ENCODE measurements at regions not wholly inside any gene's neighbourhood (a gene's known extent, or its start where the extent isn't known, plus 50 kb on each side); places are given as distances from the start of the nearest gene placed in this dataset.

DNA sequence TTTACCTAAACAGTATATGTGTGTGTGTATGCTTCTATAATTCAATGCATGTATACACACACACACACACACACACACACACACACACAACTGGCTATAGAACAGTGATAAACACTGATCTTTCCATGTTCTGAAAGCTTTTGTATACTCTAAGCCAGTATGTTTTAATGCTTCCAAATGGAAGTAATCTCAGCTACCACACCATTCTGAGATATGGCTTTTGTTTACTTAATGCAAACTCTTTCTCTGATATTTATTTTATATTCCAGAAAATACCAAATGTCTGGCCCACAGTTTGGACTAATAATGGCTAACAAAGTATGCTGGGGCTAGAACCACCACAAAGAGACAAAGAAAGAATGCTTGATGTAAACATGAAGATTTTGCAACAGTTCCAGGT, 199.4 kb upstream of the ARHGEF26 start:
- Histone ChIP-seq H3K79me2 (ENCODE audit: insufficient read depth, low read length) (no peaks in the 10 kb centered on the region), H3K27me3 (ENCODE audit: insufficient read depth, low read length) (no peaks in the 10 kb centered on the region), H3K9ac (ENCODE audit: low read length) (no peak overlapping the region), H3K36me3 (ENCODE audit: control insufficient read depth in 1 of 2, insufficient read depth in 2 of 2, low read length in 2 of 2) (no peaks in the 10 kb centered on the region), H3K9me2 (ENCODE audit: insufficient read depth) (no peaks in the 10 kb centered on the region), H3K27ac (ENCODE audit: low read depth, low read length) (no peak overlapping the region), H3K9me3 (ENCODE audit: control insufficient read depth in 1 of 2, insufficient read depth in 1 of 2, low read depth in 1 of 2, low read length in 2 of 2) (no peaks in the 10 kb centered on the region), H4K20me1 (ENCODE audit: insufficient read depth) (no peaks in the 10 kb centered on the region), H2AFZ (ENCODE audit: low read depth, low read length, poor library complexity, severe bottlenecking) (no peak overlapping the region), H3K4me2 (ENCODE audit: low read length) (no peak overlapping the region), H3K4me1 (ENCODE audit: control insufficient read depth in 1 of 2, insufficient read depth in 2 of 2, low read length in 2 of 2) (no peaks in the 10 kb centered on the region), H3K4me3 (replicated peaks in 1 of 2; ENCODE audit: low read depth in 1 of 2, low read length in 2 of 2) (no peak overlapping the region)
- TF ChIP-seq YY1 (IDR thresholded peaks at IDR 0.05; ENCODE audit: extremely low read depth, insufficient replicate concordance, low read depth, low read length) (no peak), POLR2AphosphoS5 (IDR thresholded peaks at IDR 0.05; ENCODE audit: low read depth, low read length) (no peak), JUND (IDR thresholded peaks at IDR 0.05) (no peak)
- TF ChIP-seq, protein P1, sequence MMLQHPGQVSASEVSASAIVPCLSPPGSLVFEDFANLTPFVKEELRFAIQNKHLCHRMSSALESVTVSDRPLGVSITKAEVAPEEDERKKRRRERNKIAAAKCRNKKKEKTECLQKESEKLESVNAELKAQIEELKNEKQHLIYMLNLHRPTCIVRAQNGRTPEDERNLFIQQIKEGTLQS (IDR thresholded peaks at IDR 0.05) = no peak
- TF ChIP-seq, protein P2, sequence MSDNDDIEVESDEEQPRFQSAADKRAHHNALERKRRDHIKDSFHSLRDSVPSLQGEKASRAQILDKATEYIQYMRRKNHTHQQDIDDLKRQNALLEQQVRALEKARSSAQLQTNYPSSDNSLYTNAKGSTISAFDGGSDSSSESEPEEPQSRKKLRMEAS (IDR thresholded peaks at IDR 0.05) = no peak
- no TSS peak for BruUV-seq (replicated peaks)
- DNase-seq (ENCODE audit: low read depth, low spot score) (no peak), ATAC-seq (no peak)
- intact Hi-C loops (cut with micrococcal nuclease) = no loop called here
- CTCF ChIA-PET = no interaction called here
- POLR2A ChIA-PET = no interaction called here
- RAD21 ChIA-PET (ENCODE audit: low non-redundant PET in 1 of 2, low total read pairs in 2 of 2, uncharacterized antibody in 2 of 2, unreplicated experiment in 2 of 2) = no interaction called here

DNA sequence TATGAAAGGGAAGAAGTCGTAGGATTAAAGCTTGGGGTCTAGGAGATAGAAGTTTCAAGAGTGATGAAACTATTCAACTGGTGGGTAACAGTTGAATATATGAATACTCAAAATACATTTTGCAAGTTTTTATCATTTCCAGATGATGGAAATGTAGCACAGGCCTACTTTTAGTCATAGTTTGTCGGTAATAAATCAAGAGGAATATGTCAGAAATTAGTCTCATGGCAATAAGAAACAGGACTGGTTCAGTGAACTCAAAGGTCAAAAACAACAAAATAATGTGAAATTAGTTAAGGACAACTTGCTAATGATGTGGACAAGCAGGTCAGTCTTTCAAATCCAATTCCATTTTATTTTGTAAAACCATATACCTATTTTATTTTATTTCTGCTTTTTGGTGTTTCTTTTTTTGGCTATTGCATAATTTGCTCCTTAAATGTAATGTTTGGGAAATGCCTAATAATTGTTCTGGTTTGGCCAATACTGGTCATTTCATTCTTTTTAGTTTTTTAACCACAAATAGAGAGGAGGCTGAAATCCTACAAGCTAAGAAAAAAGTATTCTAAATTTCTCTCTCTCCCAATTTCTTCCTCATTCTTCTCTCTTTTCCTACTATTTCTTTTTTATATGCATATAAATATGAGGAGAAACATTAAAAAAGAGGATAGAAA, 195.2 kb upstream of the ARHGEF26 start:
- no peaks in the 10 kb centered on the region for H3K27me3 ChIP-seq (ENCODE audit: insufficient read depth, low read length)
- no peak for TF ChIP-seq SP1 (IDR thresholded peaks at IDR 0.05; ENCODE audit: low read depth)
- TF ChIP-seq ELF1 (IDR thresholded peaks at IDR 0.05; ENCODE audit: borderline replicate concordance, low read depth) = no peak
- TF ChIP-seq, protein P2 (IDR thresholded peaks at IDR 0.05) = no peak
- TF ChIP-seq SIN3A (IDR thresholded peaks at IDR 0.05; ENCODE audit: low read depth) = no peak
- TF ChIP-seq, protein P3, sequence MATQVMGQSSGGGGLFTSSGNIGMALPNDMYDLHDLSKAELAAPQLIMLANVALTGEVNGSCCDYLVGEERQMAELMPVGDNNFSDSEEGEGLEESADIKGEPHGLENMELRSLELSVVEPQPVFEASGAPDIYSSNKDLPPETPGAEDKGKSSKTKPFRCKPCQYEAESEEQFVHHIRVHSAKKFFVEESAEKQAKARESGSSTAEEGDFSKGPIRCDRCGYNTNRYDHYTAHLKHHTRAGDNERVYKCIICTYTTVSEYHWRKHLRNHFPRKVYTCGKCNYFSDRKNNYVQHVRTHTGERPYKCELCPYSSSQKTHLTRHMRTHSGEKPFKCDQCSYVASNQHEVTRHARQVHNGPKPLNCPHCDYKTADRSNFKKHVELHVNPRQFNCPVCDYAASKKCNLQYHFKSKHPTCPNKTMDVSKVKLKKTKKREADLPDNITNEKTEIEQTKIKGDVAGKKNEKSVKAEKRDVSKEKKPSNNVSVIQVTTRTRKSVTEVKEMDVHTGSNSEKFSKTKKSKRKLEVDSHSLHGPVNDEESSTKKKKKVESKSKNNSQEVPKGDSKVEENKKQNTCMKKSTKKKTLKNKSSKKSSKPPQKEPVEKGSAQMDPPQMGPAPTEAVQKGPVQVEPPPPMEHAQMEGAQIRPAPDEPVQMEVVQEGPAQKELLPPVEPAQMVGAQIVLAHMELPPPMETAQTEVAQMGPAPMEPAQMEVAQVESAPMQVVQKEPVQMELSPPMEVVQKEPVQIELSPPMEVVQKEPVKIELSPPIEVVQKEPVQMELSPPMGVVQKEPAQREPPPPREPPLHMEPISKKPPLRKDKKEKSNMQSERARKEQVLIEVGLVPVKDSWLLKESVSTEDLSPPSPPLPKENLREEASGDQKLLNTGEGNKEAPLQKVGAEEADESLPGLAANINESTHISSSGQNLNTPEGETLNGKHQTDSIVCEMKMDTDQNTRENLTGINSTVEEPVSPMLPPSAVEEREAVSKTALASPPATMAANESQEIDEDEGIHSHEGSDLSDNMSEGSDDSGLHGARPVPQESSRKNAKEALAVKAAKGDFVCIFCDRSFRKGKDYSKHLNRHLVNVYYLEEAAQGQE (IDR thresholded peaks at IDR 0.05; ENCODE audit: low read depth) = no peak
- no peak for TF ChIP-seq EGR1 (IDR thresholded peaks at IDR 0.05; ENCODE audit: low read depth)
- no peak for TF ChIP-seq FOSL1 (IDR thresholded peaks at IDR 0.05; ENCODE audit: low read depth)
- TF ChIP-seq EZH2phosphoT487 (IDR thresholded peaks at IDR 0.05; ENCODE audit: borderline replicate concordance) = no peak
- TF ChIP-seq CEBPB (IDR thresholded peaks at IDR 0.05; ENCODE audit: low read depth) = no peak
- no peak for TF ChIP-seq POLR2AphosphoS5 (IDR thresholded peaks at IDR 0.05; ENCODE audit: low read depth, low read length)
- TF ChIP-seq ZFX (IDR thresholded peaks at IDR 0.05) = no peak
- no peak for TF ChIP-seq EZH2 (IDR thresholded peaks at IDR 0.05)
- ATAC-seq = no peak
- intact Hi-C loops (cut with micrococcal nuclease) = loop anchor here (5.0 kb wide), 1 partner anchor 899 kb away; no protein-coding TSS in a partner anchor
- no peak overlapping the region for H3K27ac ChIP-seq (ENCODE audit: low read depth, low read length)
- ChIA-PET CTCF (no interaction called here), POLR2A (no interaction called here), RAD21 (ENCODE audit: low non-redundant PET in 1 of 2, low total read pairs in 2 of 2, uncharacterized antibody in 2 of 2, unreplicated experiment in 2 of 2) (no interaction called here)
- no peak overlapping the region for H3K9ac ChIP-seq (ENCODE audit: low read length)
- H3K9me2 ChIP-seq (ENCODE audit: insufficient read depth) = no peaks in the 10 kb centered on the region
- no peaks in the 10 kb centered on the region for H3K4me1 ChIP-seq (ENCODE audit: control insufficient read depth in 1 of 2, insufficient read depth in 2 of 2, low read length in 2 of 2)
- no peak overlapping the region for H3K4me3 ChIP-seq (replicated peaks in 1 of 2; ENCODE audit: low read depth in 1 of 2, low read length in 2 of 2)
- no peaks in the 10 kb centered on the region for H3K9me3 ChIP-seq (ENCODE audit: control insufficient read depth in 1 of 2, insufficient read depth in 1 of 2, low read depth in 1 of 2, low read length in 2 of 2)
- H3K79me2 ChIP-seq (ENCODE audit: insufficient read depth, low read length) = no peaks in the 10 kb centered on the region
- H2AFZ ChIP-seq (ENCODE audit: low read depth, low read length, poor library complexity, severe bottlenecking) = no peak overlapping the region
- no peak for DNase-seq (ENCODE audit: low read depth, low spot score)
- H3K36me3 ChIP-seq (ENCODE audit: control insufficient read depth in 1 of 2, insufficient read depth in 2 of 2, low read length in 2 of 2) = no peaks in the 10 kb centered on the region
- no TSS peak for BruUV-seq (replicated peaks)
- no peaks in the 10 kb centered on the region for H4K20me1 ChIP-seq (ENCODE audit: insufficient read depth)
- no peak overlapping the region for H3K4me2 ChIP-seq (ENCODE audit: low read length)

All from HCT116 (cell line).